K562 (cell line): ENCODE measurements at regions not wholly inside any gene's neighbourhood (a gene's known extent, or its start where the extent isn't known, plus 50 kb on each side); places are given as distances from the start of the nearest gene placed in this dataset.
"Not testable (repeated sequence)": the region's sequence is repeated elsewhere in the genome, so short reads cannot be mapped to it uniquely, and the experiment has no call there.

Experiments used
- ATAC-seq: fragments of 200-7000 bp; cut with Tn5 transposase; 3 replicates; pipeline ENCODE4 v1.9.1; 2020; ENCODE audit warnings: moderate library complexity
- BruUV-seq: library from RNA; stranded (reverse); fragments of 400-500 nt; replicated peaks from 2 replicates; lab custom pipeline; 2021; lab: Mats Ljungman, UMichigan
- CTCF ChIA-PET: fragments of 300-600 bp; formaldehyde crosslinking; extraction: SDS; loops from one replicate; lab custom pipeline; 2021; ENCODE audit warnings: low intra/inter-chr PET ratio; lab: Yijun Ruan, JAX
- POLR2A ChIA-PET: fragments of 300-600, 350-650 bp; sonication (Branson Sonifier 250); formaldehyde crosslinking; extraction: SDS; loops from one replicate; lab custom pipeline; 2021; ENCODE audit warnings: antibody characterized with exemption, inconsistent platforms; lab: Yijun Ruan, JAX
- DNase-seq, 4 experiments: peaks; one replicate each; pipeline versions ENCODE4 v3.0.0 to v3.0.0-alpha.2; 2011 to 2018; ENCODE audit warnings: low spot score in 3 of 4, mixed read lengths in 3 of 4; ENCODE audit errors: extremely low read depth in 1 of 4
- FAIRE-seq: peaks from 2 replicates; lab custom pipeline; 2011; peaks lifted over from hg19 to GRCh38; lab: Jason Lieb, UNC
- H2AFZ ChIP-seq: 2 replicates; pipeline ENCODE4 v1.6.0; 2011; ENCODE audit warnings: low read depth, low read length, control low read depth, inconsistent platforms
- H3K27ac ChIP-seq: fragments of 200-600 bp; 3 replicates; pipeline ENCODE4 v1.8.0; 2011; ENCODE audit warnings: low read depth, mild to moderate bottlenecking, control low read depth, inconsistent platforms, low read length, moderate library complexity, mixed read lengths; ENCODE audit errors: extremely low read depth
- H3K27me3 ChIP-seq, 2 experiments: fragments of 300-600 bp in 1 of 2; 2 replicates in 1 of 2; 3 replicates in 1 of 2; pipeline versions ENCODE4 v1.6.0 to v1.8.0; 2011; ENCODE audit warnings: inconsistent platforms in 2 of 2, low read length in 2 of 2, mild to moderate bottlenecking in 1 of 2, mixed read lengths in 1 of 2, moderate library complexity in 1 of 2; ENCODE audit not compliant: control insufficient read depth in 2 of 2, insufficient read depth in 2 of 2
- H3K36me3 ChIP-seq: fragments of 300-600 bp; 3 replicates; pipeline ENCODE4 v1.8.0; 2011; ENCODE audit warnings: mild to moderate bottlenecking, low read length, inconsistent platforms; ENCODE audit not compliant: control insufficient read depth, insufficient read depth
- H3K4me1 ChIP-seq, 2 experiments: fragments of 200-600 bp in 1 of 2; replicated peaks in 1 of 2; 2 replicates in 1 of 2; 3 replicates in 1 of 2; pipeline versions ENCODE4 v1.5.1 to v1.8.0; 2011; ENCODE audit warnings: inconsistent platforms in 2 of 2, low read length in 2 of 2, mild to moderate bottlenecking in 1 of 2, mixed read lengths in 1 of 2, moderate library complexity in 1 of 2; ENCODE audit not compliant: control insufficient read depth in 2 of 2, insufficient read depth in 2 of 2
- H3K4me2 ChIP-seq: 2 replicates; pipeline ENCODE4 v1.6.1; 2011; ENCODE audit warnings: low read length, control low read depth, inconsistent platforms, mixed read lengths; ENCODE audit not compliant: insufficient read depth
- H3K4me3 ChIP-seq: fragments of 200-600 bp; sonication (generic), shearing (Covaris generic); 2 replicates; pipeline ENCODE4 v1.5.1; 2016; ENCODE audit warnings: control low read depth, inconsistent platforms
- H3K79me2 ChIP-seq: fragments of 200-600 bp; 3 replicates; pipeline ENCODE4 v1.8.0; 2011; ENCODE audit warnings: low read length, inconsistent platforms; ENCODE audit not compliant: control insufficient read depth, insufficient read depth
- H3K9ac ChIP-seq, 2 experiments: 2 replicates each; pipeline versions ENCODE4 v1.6.0 to v1.6.1; 2011; ENCODE audit warnings: low read depth in 2 of 2, low read length in 2 of 2, control low read depth in 1 of 2, inconsistent platforms in 1 of 2, mild to moderate bottlenecking in 1 of 2, mixed read lengths in 1 of 2; ENCODE audit not compliant: insufficient read depth in 1 of 2
- H3K9me1 ChIP-seq: one replicate; pipeline ENCODE4 v1.6.0; 2011; ENCODE audit warnings: inconsistent platforms, mild to moderate bottlenecking, low read length, moderate library complexity; ENCODE audit not compliant: control insufficient read depth, insufficient read depth
- H3K9me3 ChIP-seq: replicated peaks from 2 replicates; pipeline ENCODE4 v1.5.1; 2011; ENCODE audit warnings: low read depth, low read length, inconsistent platforms; ENCODE audit not compliant: control insufficient read depth, insufficient read depth
- H4K20me1 ChIP-seq: replicated peaks from 2 replicates; pipeline ENCODE4 v1.6.1; 2011; ENCODE audit warnings: low read length, inconsistent platforms, mixed read lengths; ENCODE audit not compliant: control insufficient read depth, insufficient read depth
- SIRT6 ChIP-seq: IDR thresholded peaks from one replicate; pipeline ENCODE4 v1.6.1; 2012; ENCODE audit warnings: low read depth, mild to moderate bottlenecking, control low read depth, inconsistent platforms, low read length, moderate library complexity
- SNIP1 ChIP-seq: fragments of 450-650 bp; IDR thresholded peaks from 2 replicates; pipeline ENCODE4 v1.7.1; 2017; ENCODE audit warnings: low read depth, mild to moderate bottlenecking
- WGBS: fragments of 100-300 bp; shearing (Covaris generic); methylation state at CpG from one replicate; pipeline ENCODE4 v1.1.6; 2016; ENCODE audit warnings: low coverage, mixed read lengths; ENCODE audit not compliant: insufficient coverage; ENCODE audit errors: missing lambda C conversion rate; 5-methylcytosine and 5-hydroxymethylcytosine counted together
- in situ Hi-C: fragments of 300-500 bp; cut with MboI; formaldehyde crosslinking; loops from 4 replicates; pipeline ENCODE4 v1.15.0; 2018; ENCODE audit warnings: inconsistent platforms, mixed read lengths
- intact Hi-C: fragments of 100-400 bp; cut with micrococcal nuclease; formaldehyde crosslinking; loops from 2 replicates; pipeline ENCODE4 v1.14.2; 2022
- TF ChIP-seq, protein P1 (sequence below), 2 experiments: fragments of 450-650 bp in 1 of 2; IDR thresholded peaks; 2 replicates each; pipeline ENCODE4 v1.6.1; 2011 to 2017; ENCODE audit warnings: low read depth in 2 of 2, antibody characterized with exemption in 1 of 2, borderline replicate concordance in 1 of 2, low read length in 1 of 2, mild to moderate bottlenecking in 1 of 2, mixed read lengths in 1 of 2; ENCODE audit not compliant: control insufficient read depth in 1 of 2
- TF ChIP-seq, protein P2 (sequence below): fragments of 450-650 bp; IDR thresholded peaks from 2 replicates; pipeline ENCODE4 v1.6.1; 2016; ENCODE audit warnings: missing biosample characterization, missing genetic modification characterization

DNA sequence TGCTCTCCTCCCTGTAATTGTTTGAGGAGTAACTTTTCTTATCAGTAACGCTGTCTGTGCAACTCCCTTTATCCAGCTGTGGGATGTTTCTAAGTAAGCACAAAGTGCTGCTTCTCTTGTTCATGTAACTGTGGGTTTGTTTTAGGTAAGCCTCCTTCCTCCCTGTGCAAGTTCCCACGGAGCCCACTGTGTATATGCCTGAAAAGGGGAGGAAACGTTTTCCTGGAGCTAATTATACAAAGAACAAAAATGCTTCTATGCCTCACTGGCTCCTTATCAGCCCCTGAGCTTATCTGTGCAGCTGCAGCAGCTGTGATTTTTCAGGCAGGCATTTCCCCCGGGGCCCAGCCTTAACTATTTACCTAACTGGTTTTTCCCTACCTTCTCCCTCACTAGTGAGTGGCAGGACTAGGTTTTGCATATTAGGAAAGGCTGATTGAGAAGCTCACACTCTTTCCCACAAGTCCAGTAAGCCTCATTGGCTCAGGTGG, 593.4 kb upstream of the GHITM start (continued):
- TF ChIP-seq, protein P1, sequence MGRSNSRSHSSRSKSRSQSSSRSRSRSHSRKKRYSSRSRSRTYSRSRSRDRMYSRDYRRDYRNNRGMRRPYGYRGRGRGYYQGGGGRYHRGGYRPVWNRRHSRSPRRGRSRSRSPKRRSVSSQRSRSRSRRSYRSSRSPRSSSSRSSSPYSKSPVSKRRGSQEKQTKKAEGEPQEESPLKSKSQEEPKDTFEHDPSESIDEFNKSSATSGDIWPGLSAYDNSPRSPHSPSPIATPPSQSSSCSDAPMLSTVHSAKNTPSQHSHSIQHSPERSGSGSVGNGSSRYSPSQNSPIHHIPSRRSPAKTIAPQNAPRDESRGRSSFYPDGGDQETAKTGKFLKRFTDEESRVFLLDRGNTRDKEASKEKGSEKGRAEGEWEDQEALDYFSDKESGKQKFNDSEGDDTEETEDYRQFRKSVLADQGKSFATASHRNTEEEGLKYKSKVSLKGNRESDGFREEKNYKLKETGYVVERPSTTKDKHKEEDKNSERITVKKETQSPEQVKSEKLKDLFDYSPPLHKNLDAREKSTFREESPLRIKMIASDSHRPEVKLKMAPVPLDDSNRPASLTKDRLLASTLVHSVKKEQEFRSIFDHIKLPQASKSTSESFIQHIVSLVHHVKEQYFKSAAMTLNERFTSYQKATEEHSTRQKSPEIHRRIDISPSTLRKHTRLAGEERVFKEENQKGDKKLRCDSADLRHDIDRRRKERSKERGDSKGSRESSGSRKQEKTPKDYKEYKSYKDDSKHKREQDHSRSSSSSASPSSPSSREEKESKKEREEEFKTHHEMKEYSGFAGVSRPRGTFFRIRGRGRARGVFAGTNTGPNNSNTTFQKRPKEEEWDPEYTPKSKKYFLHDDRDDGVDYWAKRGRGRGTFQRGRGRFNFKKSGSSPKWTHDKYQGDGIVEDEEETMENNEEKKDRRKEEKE (IDR thresholded peaks at IDR 0.05; ENCODE audit: borderline replicate concordance in 1 of 2, control insufficient read depth in 1 of 2, low read depth in 2 of 2, low read length in 1 of 2): no peak
- no peak for TF ChIP-seq SIRT6
- TF ChIP-seq, protein P2, sequence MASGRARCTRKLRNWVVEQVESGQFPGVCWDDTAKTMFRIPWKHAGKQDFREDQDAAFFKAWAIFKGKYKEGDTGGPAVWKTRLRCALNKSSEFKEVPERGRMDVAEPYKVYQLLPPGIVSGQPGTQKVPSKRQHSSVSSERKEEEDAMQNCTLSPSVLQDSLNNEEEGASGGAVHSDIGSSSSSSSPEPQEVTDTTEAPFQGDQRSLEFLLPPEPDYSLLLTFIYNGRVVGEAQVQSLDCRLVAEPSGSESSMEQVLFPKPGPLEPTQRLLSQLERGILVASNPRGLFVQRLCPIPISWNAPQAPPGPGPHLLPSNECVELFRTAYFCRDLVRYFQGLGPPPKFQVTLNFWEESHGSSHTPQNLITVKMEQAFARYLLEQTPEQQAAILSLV (tag): no peak
- TF ChIP-seq SNIP1: no peak

DNA sequence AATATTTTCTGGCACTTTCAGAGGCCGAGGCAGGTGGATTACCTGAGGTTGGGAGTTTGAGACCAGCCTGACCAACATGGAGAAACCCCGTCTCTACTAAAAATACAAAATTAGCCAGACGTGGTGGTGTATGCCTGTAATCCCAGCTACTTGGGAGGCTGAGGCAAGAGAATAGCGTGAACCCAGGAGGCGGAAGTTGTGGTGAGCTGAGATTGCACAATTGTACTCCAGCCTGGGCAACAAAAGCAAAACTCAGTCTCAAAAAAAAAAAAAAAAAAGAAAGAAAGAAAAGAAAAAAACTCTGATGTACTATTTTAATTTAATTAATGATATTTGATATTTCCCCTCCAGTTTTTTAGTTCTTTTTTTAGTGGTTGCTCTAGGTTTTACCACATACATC, 588.1 kb upstream of the GHITM start:
- POLR2A ChIA-PET, H3K27me3 ChIP-seq, H3K4me3 ChIP-seq, H3K9ac ChIP-seq, in situ Hi-C loops, H3K4me2 ChIP-seq, H3K27ac ChIP-seq, DNase-seq, H3K9me1 ChIP-seq, ATAC-seq, BruUV-seq, H3K36me3 ChIP-seq, H3K79me2 ChIP-seq, intact Hi-C loops, H3K4me1 ChIP-seq, FAIRE-seq, H3K9me3 ChIP-seq, H2AFZ ChIP-seq, H4K20me1 ChIP-seq: not testable (repeated sequence)
- WGBS: 2% methylated on average over 5 of the region's 5 CpGs
- CTCF ChIA-PET: interaction anchor here (0.6 kb wide), 1 partner anchor 25 kb away, joined by 5 read pairs; no protein-coding TSS in a partner anchor
